Omental fat pad (tissue), 3 donors: ENCODE measurements at regions not wholly inside any gene's neighbourhood (a gene's known extent, or its start where the extent isn't known, plus 50 kb on each side); places are given as distances from the start of the nearest gene placed in this dataset.

Experiments used
- ATAC-seq: fragments of 150-250 bp; one replicate; pipeline ENCODE4 v1.9.1; 2016; ENCODE audit warnings: mild to moderate bottlenecking, moderate library complexity; ENCODE audit not compliant: low FRiP score
- DNase-seq: peaks from one replicate; pipeline ENCODE4 v3.0.0-alpha.2; 2019; ENCODE audit warnings: low spot score
- CTCF ChIP-seq, 3 donors: fragments of 450-650 bp; IDR thresholded peaks; one replicate each; pipeline ENCODE4 v1.5.1; 2016 to 2017; ENCODE audit warnings: antibody characterized with exemption in 3 of 3, mild to moderate bottlenecking in 3 of 3, moderate library complexity in 2 of 3

DNA sequence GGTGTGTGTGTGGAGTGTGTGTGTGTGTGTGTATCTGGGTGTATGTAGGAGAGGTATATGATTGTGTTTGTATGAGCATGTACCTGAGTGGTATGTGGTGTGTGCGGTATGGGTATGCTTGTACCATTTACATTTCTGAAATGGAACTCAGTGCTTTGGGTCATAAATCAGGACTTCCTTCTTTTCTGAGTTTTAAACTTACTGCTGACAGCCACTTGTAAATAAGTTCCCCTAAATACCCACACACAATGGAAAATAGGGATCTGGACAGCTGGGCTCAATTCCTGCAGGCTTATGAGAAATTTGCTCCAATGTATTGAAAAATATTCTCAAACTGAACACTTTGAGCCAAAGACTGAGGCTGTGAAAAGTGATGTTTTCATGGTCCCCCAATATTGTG is 293.6 kb downstream of the HLX start:
- DNase-seq (no peak), ATAC-seq (no peak)
- TF ChIP-seq CTCF (IDR thresholded peaks at IDR 0.05) = no peak

- ATAC-seq (no peak), DNase-seq (no peak)
- TF ChIP-seq CTCF (IDR thresholded peaks at IDR 0.05) = no peak
Observed at GRCh38 chr1:221174330-221174993, 295.2 kb downstream of the HLX start.

DNA sequence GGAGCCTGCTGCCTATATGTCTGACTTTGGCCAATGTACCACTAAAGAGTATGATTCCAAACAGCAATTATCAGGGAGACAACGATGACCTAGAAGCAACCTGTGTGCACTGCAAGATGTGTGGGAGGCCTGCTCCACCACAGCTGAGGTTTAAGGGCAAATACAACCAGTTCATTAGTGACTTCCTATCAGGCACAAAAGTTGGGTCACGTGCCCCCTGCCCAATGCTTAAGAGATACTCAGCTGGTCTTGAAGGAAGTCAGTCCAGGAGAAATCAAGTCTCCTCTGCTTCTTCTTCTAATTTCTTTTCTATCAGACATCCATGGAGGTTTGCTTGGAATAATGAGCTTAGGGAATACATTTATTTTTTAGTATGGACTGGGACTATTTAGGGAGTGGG is 296.0 kb downstream of the HLX start:
- no peak for TF ChIP-seq CTCF (IDR thresholded peaks at IDR 0.05)
- DNase-seq (no peak), ATAC-seq (no peak)

DNA sequence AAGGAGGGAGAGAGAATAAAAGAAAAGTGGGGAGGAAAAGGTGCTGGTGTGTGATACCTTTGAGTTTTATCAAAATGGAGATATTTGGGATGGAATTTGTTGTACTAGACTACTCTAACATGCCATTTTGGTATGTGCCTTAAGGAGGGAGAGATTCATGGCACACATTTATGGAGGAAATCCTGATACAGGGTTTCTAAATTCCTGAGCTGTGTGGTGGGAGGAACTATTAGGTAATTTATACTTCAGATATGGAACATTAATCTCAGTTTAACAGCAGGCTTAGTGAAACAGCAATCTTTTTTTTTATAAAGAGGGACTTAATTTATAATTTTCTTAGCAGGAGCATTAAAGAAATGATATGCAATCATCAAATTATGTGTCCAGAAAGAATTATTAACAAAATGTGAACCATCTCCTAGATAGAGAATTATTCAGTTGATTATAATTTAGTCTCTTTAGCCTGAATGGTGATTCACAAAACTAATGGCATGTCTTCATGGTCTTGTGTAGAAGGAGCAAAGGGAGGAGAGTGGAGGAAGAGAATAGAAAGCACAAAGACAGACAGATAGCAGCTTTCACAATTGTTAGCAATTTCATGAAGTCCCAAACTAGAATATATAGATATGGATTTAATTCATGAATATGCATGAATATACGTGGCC is 301.6 kb downstream of the HLX start:
- DNase-seq (no peak), ATAC-seq (peak; percentile 86)
- no peak for TF ChIP-seq CTCF (IDR thresholded peaks at IDR 0.05)

DNA sequence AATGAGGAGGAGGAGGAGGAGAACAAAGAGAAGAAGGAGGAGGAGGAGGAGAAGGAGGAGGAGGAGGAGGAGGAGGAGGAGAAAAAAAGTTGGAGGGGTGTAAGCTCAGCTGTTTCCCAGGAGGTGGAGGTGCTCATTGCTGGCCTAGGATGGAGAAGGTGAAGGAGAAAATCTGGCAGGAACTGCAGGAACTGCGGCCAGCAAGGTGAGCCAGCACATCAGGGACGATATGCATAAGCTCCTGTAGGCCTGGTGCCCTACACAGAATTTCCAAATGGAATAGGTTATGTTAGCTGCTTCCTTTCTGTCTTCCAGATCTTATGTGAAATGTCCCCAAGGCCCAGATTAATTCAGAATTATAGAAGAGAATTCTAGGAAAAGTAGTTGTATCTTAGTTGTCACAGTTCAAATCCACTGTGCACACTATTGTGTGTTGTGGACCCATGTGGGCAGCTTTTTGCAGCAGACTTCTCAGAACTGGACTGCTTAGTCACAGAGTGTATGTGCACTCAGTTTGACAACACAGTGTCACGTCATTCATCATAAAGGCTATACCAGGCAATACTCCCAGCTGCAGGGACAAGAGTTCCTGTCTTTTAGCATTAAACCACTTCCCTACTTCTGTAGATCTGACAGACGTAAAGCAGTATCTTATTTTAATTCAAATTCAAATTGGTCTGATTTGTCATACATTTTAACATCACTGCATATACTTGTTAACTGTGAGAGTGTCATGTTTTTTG is 303.7 kb downstream of the HLX start:
- TF ChIP-seq CTCF (IDR thresholded peaks at IDR 0.05) = no peak
- ATAC-seq (no peak), DNase-seq (no peak)

DNA sequence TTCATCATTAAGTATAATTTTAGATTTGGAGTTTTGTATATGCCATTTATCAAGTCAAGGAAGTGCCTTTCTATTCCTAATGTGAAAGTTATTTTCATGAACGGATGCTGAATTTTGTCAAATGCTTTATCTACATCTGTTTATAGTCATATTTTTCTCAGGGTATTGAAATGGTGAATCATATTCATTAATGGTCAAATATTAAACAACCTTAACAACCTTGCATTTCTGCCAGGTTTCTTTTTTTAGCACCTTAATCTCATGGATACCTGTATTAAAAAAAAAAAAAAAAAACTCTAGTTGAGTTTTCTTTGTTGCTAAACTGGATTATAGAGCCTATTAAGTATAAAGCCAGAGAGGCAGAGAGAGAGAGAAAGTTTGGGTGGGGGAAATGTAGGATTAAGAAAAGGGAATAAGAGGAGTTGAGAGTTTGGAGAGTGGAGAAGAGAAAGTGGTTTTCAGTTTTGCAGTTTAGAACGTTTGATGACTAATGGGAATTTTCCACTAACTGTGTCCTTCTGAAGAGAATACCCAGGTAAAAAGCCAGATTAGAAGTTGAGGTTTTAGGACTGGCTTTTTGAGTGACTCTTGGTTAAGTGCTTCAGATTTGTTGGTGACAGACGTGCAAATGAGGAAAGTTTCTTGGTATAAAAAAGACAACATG is 305.0 kb downstream of the HLX start:
- DNase-seq (no peak), ATAC-seq (no peak)
- TF ChIP-seq CTCF (IDR thresholded peaks at IDR 0.05) = no peak
